NCI-H1417 treated with DMSO at 0.1 percent for 48 hours (cell line): ENCODE measurements at regions not wholly inside any gene's neighbourhood (a gene's known extent, or its start where the extent isn't known, plus 50 kb on each side); places are given as distances from the start of the nearest gene placed in this dataset.

ENCODE experiments used
- DNase-seq: peaks from one replicate; lab custom pipeline; 2025; lab: John Stamatoyannopoulos, UW

DNA sequence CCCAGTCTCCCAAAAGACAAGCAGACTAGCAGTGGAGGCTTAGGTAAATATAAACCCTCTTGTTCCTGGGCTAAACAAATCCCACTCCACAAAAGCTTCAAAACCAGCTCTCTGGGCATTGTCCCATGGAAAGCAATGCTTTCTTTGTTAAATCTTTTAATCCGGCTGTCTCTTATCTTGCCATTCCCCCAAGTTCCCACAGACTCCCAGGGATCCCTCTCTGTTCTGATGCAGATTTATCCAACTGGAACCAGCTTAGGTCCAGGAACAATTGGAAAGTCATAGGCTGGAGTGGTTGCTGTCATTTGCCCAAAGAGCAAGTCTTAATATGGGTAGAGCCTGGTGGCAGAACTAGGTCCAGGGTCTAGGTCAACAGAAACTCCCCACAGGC, 110.1 kb upstream of the ATP1A1 start:
- no peak for DNase-seq

DNA sequence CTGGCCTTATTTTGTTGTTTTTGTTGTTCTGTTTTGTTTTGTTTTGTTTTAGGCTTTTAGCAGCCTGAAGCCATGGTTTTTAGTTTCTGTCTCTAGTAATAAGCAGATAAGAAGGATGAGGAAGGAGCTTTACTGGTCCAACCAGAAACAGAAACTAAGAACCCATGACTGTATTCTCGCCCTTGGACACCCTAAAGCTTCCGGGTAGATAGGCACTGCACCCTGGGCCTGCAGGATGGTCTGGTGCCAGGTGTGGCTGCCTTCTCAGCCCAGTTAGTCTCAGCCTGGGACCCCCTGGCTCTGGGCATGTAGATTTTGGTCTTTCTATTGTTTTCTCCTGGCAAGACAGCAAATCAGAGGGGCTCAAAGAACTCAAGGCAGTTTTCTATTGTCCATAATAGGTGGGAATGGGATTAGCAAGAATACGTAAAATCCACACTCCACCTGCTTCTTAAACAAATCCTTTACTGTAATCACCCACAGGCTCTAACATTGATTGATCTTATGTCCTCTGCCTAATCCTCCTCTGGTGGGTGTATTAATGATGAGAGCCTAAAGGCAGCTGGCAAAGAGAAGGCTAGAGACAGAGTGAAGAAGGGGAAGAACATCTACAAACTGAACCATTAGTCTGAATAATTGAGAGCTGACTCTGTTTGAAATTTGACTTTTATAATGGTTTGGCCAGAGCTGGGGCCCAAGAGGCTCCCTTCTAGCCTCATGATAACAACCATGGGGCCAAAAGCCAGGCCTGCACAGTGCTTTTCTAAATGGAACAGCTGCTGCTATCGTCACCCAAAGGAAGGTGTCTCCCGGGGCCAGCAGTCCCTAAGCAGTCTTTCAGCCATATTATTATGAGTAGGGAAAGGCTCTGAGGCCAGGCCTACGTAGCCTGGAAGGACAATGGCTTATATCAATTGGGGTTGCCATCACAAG, 106.8 kb upstream of the ATP1A1 start:
- DNase-seq, result no peak

DNA sequence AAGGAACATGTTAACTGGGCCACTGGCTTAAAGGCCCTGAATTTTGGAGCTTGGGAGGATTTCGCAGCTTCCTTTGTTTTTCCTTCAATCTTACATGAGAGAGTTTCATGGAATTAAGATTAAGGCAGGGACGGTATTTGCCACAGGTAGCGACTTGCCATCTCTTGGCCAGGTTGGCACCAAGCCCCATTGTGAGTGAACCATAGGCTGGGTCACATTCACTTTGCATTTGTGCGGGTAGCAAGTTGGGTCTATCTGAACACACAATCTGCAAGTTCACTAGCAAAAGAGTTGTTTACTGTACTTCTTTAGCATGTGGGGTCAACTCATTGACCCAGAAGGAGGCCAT, 106.2 kb upstream of the ATP1A1 start:
- DNase-seq, result no peak

DNA sequence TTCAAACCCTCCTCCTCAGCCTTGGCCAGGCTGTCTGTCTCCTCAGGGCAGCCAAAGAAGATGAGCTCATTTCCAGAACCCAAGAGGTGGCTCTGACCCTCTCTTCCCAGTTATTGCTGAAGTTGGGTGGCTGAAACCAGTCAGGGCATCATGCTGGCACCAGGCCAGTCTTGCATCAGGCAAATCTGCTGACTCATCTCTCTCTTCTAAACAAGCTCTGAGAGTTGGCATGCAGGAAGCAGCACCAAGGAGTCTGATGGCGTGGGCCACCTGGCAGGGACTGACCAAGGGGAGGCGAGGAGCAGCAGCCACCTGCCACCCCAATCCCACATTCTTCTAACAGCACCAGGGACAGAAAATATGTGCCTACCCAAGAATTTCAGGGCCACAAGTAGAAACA, 104.8 kb upstream of the ATP1A1 start:
- no peak for DNase-seq

DNA sequence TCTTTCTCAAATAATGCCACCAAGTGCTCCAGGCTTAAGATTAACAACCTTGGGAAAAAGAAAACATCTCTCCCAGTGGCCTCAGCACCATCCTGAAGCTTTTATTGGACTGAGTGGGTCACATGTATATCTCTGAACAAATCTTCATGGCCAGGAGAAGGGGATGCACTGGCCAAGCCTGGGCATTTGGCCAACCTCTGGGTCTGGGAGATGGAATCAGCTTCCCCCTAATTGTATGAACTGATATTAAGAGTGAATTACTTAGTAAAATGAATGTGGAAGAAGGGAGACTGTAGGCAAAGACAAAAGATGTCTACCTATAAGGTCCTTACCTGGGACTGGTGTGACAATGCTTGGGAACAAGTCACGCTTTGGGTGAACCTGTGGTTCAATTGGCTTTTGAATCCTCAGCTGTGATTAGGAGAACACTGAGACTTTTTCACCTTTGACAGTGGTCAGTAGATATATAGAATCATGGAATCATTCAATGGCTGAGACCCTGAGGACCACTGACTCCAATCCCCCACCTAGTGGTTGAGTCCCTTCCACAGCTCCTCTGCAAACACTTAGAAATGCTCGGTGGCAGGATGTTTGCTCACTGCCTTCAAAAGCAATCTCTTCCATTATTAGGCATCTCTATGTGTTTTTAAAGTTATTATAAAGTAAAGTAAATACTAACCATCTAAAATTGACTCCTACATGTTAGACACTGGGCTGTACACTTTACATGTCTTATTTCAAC, 102.6 kb upstream of the ATP1A1 start:
- DNase-seq, result no peak

DNA sequence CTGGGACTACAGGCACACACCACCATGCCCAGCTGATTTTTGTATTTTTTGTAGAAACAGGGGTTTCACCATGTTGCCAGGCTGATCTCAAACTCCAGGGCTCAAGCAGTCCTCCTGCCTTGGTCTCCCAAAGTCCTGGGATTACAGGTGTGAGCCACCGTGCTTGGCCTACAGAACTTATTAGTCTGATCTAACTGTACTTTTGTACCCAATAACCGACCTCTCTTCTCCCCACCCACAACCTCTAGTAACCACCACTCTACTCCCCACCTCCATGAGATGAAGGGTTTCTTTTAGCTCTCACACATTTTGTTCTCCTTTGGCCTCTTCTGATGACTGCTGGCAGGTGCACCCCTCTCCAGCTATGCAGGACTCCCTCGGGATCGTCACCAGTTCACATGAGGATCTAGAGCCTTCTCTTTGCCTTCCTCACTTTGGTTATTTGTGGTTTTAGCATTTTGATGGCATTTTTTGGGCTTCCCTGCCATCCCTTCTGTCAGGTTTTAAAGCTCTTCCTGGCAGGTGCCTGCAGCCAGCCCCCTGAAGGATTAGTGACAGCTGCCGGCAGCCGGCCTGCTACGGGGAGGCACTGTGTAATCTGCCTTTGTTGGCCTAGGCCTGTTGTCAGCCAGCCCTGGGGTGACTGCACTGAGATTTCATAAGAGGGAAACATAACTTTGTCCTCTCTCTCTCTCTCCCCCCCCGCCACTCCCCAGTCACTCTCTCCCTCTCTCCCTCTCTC, 99.8 kb upstream of the ATP1A1 start:
- no peak for DNase-seq

DNA sequence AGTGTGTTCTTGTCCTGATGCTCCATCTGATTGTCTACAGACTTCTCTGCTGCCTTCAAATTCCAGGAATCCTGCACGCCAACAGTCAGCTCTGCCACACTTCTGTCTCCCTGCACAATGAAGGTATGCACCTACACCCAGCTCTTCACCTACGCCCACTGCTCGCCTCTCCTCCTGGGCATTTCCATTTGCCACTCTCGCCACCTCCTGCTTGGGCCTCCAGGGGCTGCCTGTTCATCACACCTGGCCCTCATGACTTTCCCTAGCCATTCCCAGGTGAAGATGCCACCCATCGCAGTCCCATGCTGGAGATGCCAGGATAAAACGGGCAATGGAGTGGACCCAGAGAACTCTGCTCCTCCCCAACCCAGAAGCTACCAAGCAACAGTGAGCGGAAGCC, 96.5 kb upstream of the ATP1A1 start:
- DNase-seq, result no peak

DNA sequence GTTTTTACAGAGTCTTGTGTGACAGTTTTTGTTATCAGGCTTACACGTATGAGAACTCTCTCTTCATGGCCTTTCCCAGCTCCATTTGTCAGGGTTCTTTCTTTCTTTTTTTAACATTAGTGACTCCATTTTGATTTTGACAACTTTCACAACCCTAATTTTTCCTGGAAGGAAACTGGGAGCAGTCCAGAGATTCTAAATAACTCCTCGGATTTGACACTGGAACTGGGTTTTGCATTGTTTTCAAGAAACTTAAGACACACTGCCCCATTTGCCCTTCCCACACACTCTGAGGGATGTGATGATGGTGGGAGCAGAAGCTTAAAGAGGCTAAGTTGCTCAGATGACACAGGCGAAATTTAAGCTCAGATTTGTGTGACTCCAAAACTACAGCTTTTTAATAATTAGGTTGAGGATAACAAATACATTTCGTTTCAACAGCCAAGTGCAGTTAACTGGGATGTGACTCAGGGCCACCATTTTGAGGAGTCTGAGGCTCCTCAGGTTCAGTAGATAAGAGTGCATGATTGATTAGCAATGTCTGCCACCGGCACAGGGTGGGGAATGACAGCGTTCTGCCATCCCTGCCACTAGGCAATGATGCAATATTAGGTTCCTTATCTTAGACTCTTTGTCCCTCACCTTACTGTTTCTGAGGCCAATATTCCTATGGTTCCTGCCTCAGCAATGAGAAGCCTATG, 95.1 kb upstream of the ATP1A1 start:
- no peak for DNase-seq

DNA sequence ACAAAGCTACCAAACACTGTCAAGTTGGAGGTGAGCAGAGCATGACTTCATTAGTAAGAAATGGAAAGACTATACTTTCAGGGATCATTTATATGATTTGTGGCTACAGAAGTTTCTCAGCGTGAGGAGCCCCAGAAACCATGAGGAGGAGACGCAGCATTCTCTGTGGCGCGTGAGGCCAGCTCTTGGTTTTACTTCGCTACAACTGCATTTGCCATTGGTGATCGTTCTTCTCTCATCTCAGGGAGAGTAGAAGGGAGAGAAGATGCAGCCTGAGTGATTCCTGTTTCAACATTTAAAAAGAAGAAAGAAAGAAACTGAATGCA, 94.5 kb upstream of the ATP1A1 start:
- no peak for DNase-seq

DNA sequence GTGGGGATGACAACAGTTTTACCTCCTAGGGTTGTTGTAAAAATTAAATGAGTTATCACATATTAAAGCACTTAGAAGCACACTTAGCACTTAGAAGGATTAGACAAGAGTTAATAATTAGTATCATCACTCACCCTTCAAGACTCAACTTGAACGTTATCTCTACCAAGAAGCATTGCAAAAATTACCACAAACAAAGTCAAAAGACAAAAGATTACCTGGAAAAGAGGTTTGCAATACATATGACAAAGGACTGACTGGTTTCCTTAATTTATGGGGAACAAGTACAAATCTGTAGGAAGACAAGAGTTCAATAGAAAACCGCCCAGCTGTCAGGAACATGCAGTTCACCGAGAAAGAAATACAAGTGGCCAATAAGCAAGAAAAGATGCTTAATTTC, 93.3 kb upstream of the ATP1A1 start:
- no peak for DNase-seq

DNA sequence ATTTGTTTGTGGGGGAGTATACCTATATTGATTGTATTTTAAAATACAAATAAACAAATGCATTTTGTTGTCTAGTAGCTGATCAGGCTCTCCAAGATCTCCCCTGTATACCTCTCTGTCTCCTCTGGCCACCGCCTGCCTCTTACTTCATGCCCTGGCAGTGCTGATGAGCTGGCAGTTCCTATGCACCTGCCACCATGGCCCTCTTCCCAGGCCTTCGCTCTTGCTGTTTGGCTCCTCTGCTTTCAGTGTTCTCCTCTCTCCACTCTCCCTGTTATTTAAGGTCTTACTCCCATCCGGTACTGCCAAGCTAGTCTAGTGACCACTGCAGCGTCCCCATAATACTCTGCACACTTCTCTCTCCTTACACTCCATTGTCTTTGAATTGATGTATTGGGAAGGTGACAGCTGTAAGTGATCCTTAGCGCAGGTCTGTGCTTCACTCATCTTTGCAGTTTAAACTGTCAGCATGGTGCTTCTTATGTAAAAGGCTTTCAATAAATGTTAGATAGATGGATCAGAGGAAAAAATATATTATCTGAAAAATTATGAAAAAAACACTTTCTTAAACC, 88.1 kb upstream of the ATP1A1 start:
- DNase-seq, result no peak

DNA sequence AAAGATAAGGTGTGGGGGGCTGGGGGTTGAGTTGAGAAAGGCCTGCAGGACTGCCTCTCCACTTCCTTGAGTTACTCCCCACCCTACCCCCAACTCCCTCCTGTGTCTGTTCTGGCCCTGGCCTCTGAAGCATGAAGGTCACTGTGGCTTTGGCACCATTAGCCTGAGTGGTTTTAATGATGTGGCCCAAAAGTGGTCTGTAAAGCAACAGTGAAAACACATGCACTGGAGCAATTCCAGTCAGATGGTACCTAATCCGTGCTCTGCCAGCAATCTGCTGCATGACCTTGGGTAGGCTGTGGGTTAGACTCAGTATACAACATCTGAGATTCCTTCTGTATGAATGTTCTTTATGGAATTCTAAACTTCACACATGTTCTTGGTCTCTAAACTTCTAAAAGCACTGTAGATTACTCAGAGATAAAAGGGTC, 86.5 kb upstream of the ATP1A1 start:
- no peak for DNase-seq

DNA sequence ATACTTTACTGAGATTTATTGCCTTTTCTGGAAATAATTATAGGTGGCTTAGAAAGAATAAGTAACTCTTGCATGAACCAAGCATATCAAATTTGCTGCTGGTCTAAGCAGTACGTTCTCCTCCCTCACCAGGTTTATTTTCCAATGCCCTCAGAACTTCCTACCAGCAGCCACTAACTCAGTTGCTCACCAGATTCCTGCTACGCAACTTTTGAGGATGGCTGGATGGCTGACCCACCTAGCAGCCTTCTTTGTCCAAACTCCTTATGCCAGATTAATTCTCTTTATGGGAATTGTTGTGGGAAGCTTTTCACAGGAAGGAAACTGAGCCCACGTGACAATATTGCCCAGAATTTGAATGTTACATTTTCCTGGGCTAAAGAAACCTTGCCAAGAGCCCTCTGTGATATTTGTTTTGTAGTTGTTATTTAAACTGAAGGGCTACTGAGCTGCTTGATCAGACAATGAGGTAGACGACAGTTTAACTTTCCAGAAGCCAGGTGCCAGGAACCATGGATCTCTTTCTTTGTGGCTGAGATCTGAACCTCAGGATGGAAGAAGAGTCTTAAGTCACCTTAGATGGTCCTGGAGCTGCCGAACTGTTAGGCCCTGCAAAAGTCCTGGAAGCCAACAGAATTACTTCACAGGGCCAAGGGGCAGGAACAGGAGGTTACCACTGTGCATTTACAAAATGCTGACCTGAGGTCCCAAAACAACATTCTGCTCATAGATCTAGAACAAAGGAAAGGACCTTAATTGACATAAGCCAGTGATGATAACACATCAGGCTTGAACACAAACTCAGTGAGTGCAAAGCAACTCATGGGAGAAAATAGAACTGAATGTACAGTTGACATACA, 85.5 kb upstream of the ATP1A1 start:
- DNase-seq, result no peak

DNA sequence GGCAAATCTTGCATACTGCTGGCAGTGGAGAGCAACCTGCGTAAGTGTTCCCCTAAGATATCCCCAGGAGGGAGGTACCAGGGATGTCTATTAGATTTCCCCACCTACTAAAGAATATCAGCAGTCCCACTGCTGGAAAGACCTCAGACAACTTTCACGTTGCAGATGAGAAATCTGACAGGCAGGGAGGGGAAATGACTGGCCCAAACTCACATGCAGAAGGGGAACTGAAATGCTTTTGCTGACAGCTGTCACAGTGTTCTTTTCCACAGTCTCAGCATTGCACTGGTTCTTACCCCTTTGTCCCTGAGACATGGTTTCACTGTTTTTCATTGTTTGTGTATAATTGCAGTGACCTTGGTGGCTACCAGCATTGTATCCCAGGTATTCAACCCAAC, 84.8 kb upstream of the ATP1A1 start:
- DNase-seq, result no peak

DNA sequence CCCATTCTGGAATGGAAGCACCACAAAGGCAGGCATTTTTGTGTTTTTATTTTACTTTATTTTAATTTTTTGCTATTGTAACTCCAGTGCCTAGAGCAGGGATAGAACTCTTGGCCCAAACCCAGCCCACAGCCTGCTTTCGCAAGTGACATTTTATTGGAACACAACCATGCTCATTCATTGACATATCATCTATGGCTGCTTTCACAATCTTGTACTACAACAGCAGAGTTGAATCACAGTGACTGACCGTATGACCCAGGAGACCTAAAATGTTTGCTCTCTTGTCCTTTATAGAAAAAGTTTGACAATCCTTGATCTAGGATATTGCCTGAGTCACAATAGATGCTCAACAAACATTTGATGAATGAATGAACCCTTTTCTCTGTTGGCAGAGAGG, 83.9 kb upstream of the ATP1A1 start:
- no peak for DNase-seq

DNA sequence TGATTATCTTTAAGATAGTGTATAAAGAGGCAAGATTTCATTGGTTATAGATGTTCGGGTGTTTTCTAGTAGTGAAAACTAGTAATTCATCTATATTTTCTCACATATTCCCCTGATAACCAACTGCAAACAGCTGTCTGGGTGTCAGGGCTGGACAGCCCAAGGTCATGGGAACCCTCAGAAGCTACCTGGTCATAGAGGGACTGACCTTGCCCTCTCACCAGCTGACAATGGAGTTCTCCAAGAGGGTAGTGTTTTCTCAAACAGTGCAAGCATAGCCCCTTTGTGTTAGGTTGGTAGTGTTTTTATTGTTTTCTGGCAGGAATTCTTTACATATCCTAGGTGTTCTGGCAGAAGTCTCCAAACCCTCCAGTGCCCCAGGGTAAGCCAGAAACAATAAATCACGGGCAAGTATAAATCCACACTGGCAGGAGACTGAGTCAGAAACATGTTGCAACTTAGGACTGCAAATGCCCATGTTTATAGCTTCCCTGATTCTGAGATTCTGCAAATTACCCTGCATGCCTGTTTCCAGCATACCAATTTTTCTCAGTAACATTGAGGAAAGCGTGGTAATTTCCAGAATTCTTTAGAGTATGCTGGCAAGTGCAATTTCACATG, 82.8 kb upstream of the ATP1A1 start:
- no peak for DNase-seq

DNA sequence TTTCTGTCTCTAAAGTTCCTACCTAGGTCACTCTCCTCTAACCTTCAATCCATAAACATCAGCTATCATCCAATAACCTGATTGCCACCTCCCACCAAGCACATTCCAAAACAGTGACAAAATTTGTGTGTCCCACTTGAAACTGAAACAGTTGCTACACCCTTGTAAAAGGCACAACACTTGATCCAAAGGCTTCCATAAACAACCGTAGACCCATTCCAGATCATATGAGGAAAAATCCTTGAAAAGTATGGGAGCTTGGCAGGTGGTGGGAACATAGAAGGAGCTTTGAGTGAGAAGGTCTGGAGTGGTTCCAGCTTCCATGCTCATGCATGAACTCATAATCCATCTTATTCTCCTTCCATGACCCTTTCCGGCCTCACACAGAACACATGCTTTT, 82.0 kb upstream of the ATP1A1 start:
- no peak for DNase-seq

DNA sequence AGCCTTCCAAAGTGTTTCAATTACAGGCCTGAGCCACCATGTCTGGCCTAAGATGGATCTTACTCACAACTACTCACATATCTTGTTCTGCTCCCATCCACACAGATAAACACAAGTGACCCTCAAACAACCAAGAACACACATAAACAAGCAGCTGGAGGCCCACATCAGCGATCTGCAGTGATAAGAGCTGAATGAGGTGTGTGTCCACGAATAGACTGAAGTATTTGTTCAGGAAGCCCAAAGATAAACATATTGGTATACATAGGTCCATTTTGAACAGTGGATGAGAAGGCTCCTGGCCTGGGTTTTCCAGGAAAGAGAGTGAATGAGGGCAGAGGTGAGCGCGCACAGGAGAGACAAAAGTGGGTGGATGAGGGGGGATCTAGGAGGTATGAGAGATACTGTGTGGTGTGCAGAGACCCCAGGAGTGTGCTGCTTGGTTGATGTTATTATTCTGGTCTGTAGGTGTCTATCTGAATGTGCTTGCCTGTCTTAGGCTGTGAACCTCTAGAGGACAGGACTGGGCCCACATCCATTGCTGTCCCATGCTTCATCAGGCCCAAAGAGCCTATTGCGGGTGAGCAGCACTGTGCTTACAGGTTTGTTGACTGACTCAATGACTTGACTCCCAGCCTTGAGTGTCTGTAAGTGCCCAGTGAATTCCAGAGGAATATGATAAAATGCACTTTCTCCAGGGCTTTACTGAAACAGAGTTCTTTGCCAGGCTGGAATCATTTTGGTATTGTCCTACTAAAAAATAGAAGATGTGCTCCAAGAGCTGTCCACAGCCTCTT, 79.9 kb upstream of the ATP1A1 start:
- DNase-seq, result no peak

DNA sequence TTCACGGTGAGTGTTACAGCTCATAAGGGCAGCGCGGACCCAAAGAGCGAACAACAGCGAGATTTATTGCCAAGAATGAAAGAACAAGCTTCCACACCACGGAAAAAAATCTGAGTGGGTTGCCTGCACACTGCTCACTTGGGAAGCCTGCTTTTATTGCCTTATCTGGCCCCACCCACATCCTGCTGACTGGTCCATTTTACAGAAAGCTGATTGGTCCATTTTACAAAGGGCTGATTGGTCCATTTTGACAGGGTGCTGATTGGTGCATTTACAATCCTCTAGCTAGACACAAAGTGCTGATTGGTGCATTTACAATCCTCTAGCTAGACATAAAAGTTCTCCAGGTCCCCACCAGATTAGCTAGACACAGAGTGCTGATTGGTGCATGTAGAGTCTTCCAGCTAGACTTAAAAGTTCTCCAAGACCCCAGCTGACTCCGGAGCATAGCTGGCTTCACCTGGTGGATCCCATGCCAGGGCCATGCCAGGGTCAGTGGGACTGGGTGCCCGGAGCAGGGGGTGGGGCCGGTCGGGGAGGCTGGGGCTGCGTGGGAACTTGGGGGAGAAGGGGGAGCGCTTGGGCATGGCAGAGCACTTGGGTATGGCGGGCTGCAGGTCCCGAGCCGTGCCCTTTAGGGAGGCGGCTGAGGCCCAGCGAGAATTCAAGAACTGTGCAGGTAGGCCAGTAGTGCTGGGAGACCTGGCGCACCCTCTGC, 75.4 kb upstream of the ATP1A1 start:
- DNase-seq, result no peak
